HG03045 (cell line): ENCODE measurements at regions not wholly inside any gene's neighbourhood (a gene's known extent, or its start where the extent isn't known, plus 50 kb on each side); places are given as distances from the start of the nearest gene placed in this dataset.
A peak's percentile ranks its signal among the peaks of the same experiment; 100 is the strongest.

Experiments used
- ATAC-seq: cut with Tn5 transposase; IDR thresholded peaks from one replicate; pipeline ENCODE4 v1.9.1; 2021; ENCODE audit warnings: mild to moderate bottlenecking, moderate library complexity; ENCODE audit not compliant: unreplicated experiment

DNA sequence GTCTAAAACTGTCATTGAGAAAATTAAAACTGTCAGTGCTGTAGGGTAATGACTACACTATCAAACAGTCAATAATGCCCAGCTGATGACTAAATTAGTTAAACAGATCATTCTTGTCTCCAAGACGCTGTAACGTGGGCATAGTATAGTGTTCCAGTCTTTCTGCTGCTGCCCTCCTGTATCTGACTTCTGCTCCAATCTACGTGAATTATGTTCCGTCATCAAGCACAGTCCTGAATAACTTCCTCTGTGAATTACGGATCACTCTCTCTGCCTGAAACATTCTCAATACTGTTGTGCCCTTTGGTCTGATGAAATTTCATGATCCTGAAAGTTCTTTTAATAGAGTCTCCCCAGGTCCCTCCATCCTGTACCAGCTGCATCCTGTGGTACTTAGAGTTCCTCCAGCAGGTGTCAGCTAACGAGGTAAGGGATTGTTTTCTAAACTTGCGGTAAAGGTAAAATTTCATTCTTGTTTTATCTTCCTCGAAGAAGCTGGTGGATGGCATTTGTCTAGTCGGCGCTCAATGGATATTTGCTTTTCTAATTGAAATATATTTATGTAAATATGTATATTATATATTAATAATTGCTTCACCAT lies 393.5 kb upstream of the ADARB2 start:
- no peak for ATAC-seq

DNA sequence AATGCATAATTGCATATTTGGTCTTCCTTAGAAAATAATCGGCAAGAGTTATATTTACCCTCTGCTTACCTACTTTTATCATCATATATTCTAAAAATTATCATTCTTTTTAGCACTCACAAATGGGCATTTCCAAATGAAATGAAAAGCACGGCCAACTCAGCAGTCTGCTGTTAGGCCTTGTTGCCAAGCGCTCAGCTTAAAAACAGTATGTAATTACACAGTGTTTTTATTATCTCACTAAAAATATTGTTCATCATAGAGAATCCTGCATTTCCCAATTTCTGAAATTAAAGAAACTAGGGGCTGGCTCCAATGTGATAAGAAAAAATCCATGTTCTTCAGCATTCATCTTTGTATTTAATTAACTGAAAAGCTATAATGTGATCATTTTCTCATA lies 391.7 kb upstream of the ADARB2 start:
- no peak for ATAC-seq

DNA sequence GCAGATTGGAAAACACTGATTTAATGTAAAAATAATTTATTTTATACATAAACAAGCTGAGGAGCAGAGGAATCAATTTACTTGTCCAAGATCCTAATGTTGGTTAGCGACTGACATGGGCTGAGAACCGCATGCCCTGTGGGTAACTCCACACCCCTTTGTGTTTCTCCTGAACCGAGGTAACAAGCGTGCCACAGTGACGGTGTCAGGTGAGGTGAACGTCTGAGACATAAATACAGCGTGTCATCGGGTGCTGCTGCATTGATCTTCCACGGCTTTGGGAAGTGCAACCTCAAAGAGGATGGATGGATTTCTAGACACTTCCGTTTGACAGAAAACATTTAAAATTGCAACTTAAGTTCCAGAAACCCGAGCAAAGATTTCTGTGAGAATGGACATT lies 386.8 kb upstream of the ADARB2 start:
- ATAC-seq = no peak

DNA sequence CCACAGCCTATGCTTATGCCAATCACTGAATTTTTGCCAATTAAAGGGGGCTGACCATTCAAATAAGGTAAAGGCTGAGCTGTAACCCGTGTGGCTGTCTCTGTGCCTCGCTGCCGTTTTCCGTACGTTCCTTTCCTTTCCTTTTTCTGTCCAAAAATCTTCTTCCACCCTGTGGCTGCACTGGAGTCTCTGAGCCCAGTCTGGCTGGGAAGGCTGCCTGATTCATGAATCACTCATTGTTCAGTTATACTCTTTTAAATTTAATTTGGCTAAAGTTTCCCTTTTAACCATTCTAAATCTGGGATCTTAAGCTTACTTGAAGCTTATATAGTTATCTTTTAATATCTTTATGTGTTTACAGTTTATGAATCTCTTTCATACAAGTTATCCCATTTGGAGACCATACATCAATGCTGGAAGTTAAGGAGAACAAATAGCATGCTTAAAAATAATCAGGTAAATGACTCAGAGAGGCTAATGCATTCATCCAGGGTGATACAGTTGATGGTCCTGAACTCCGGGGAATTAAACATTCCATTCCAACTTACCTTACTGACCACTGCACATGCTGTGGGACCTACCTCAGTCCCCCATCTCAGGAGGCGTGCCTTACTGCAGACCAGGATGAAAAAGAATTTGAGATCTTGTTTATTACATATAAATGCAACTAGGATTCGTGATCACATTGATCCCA lies 385.3 kb upstream of the ADARB2 start:
- no peak for ATAC-seq

GRCh38 chr10:2121929-2122328 lies 384.6 kb upstream of the ADARB2 start:
- ATAC-seq = no peak

DNA sequence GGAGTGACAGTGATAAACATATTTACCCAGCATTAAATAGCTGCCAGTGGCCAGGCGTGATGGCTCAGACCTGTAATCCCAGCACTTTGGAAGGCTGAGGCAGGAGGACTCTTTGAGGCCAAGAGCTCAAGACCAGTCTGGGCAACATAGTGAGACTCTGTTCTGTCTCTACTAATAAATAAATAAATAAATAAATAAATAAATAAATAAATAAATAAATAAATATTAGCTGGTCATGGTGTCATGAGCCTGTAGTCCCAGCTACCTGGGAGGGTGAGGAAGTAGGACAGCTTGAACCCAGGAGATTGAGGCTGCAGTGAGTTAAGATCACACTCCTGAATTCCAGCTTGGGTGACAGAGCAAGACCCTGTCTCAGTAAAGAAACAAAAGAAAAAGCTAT lies 384.0 kb upstream of the ADARB2 start:
- no peak for ATAC-seq

GRCh38 chr10:2120746-2121145 lies 383.4 kb upstream of the ADARB2 start:
- ATAC-seq = no peak

DNA sequence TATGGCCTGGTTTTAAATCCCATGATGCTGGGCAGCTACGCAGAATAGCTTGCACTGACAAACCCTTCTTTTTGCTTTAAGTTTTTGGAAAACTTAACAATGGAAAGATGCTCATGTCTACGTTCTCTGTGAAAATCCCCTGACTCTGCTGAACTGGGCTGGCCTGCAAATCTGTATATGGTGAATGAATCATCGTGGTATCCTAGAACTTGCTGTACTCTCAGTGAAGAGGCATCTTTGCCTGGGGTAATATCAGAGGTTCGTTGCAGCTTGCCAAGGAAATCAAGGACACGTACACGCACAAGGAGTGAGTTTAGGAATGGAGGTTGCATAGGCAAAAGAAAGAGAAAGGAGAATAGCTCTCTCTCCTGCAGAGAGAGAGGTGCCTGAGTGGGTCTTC lies 382.0 kb upstream of the ADARB2 start:
- no peak for ATAC-seq

DNA sequence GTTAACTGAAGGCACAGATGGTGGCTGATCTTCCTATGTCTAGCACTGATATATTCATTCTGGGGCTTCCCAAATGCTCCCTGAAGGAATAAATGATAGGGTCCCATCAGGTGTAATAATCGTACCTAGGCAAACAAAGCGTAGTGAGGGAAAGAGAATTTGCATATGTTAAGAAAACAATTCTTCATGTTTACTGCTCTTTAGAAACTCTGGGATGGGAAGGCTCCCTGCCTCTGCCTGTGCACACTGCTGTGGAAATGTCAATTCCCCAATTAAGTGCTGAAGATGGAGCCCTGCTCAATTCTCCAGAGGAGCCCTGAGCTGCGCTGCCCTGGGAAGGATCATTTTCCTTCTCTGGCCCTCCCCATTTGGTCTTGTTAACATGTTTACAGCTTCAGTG lies 380.9 kb upstream of the ADARB2 start:
- ATAC-seq = no peak

DNA sequence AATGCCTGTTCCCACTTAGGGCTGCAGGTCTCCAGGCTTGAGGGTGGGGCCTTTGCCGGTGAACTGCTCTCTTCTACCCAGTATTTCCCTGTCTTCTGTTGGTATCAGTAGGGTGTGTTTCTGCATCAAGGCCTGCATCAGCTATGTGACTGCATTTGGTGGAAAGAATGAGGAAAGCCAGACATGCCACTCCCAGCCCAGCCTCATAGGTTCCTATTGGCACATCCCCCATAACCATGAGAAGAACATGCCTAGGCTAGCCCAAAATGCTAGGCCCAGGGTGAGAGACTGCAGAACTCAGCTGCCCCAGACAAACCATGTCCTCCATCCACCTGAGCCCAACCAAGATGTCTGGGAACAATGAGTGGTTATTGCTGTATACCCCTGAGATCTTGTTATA lies 380.3 kb upstream of the ADARB2 start:
- ATAC-seq = no peak

DNA sequence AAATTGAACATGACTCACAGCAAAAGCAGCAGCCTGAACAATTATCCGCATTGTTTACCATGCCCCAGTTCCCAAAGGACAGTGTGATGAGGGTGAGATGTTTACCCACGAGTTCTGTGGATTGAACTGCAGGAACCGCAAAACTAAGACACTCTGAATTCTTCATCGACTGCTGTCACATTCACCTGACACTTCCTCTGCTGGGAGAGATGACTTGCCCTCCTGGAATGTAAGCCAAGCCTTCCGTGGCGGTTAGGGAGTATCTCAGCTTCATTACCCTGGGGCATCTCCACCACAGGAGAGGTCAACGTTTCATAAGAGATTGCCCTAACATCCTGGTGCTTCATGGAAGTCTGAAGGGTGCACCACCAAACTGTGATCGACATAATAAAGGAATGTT lies 374.6 kb upstream of the ADARB2 start:
- ATAC-seq = no peak

DNA sequence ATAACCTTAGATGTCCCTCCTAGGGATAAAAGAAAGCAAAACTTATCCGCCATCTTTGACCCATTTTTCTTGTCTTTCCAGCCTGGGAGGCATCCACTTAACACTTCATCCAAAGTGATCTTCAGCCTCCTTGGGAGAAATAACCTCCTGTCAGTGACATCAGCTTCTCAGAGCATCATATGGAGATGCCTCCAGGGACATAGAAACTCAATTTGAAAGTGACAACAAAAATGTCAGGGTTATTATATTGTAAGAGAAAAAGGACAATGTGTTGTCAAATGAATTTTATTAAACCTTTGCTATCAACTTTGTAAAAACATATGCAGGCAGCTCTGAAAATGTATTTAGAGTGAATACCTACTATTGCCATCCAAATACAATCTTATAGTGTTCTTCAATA lies 371.2 kb upstream of the ADARB2 start:
- ATAC-seq = no peak

DNA sequence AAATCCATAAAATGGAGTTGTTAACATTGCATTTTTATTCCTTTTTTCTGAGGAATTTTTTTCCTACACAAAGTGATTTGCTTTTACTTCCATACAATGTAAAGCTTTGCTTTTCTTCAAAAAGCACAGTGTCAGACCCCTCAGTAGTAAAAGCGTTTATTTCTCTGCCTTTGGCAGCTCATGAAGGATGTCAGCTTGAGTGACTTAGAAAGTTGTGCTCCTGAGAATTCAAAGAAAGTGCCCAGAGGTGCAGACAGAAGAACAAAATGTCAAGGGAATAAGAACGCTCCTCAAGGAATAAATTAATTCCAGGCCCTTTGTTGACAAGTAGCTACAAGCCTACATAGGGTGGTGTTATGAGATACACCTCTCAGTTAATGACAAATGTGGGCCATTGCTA lies 369.3 kb upstream of the ADARB2 start:
- no peak for ATAC-seq

DNA sequence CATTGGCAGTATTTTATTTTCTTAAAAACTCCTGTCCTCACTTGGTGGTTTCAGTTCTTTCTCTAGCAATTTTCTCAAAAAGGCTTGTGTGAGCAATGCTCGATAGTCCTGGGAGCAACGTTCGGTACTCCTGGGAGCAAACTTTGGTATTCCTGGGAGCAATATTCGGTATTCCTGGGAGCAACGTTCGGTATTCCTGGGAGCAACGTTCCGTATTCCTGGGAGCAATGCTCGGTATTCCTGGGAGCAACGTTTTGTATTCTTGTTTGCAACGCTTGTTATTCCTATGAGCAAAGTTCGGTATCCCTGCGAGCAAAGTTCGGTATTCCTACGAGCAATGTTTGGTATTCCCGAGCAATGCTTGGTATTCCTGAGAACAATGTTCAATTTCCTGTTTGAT lies 362.0 kb upstream of the ADARB2 start:
- ATAC-seq = no peak

- no peak for ATAC-seq
Measured at GRCh38 chr10:2097937-2098336, 360.6 kb upstream of the ADARB2 start.

- no peak for ATAC-seq
Measured at GRCh38 chr10:2094171-2094570, 356.8 kb upstream of the ADARB2 start.

DNA sequence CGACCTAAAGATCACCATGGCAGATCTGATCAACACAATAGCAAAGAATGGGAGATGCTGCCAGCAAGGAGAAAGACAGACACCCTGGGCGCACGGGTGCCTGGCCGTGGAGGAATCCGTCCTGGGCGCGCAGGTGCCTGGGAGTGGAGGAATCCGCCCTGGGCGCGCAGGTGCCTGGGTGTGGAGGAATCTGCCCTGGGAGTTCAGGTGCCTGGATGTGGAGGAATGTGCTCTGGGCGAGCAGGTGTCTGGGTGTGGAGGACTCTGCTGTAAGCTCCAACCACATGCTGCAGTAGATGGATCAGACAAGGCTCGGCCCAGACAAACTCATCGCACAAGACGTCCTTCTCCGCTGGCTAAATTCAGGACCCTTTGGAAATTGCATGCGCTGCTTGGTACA lies 346.3 kb upstream of the ADARB2 start:
- ATAC-seq = no peak

GRCh38 chr10:2081501-2081900 lies 344.2 kb upstream of the ADARB2 start:
- peak; percentile 49 for ATAC-seq

GRCh38 chr10:2079603-2080078 lies 342.3 kb upstream of the ADARB2 start:
- no peak for ATAC-seq

- ATAC-seq = no peak
Measured at GRCh38 chr10:2077231-2077630, 339.9 kb upstream of the ADARB2 start.

GRCh38 chr10:2076528-2076927 lies 339.2 kb upstream of the ADARB2 start:
- ATAC-seq = no peak

- ATAC-seq = no peak
Measured at GRCh38 chr10:2067015-2067414, 329.7 kb upstream of the ADARB2 start.

DNA sequence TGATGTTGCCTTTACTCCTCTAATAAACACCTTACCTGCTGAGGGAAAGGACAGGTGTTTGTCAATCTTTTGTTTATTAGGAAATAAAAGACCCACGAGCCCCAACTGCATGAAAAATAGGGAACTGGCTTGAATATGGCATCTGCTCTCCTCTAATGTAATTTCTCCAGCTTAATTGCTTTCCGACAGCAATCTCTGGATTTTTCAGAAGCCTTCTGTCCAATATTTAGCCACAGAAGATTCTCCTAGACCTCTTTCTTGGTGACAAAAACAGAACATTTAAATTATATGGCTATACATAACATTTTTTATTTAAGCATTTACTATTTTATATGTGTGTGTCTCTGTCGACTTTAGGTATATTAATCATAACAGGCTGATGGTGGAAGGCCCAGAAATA lies 317.4 kb upstream of the ADARB2 start:
- no peak for ATAC-seq
